ENCODE measurements at regions not wholly inside any gene's neighbourhood (a gene's known extent, or its start where the extent isn't known, plus 50 kb on each side); places are given as distances from the start of the nearest gene placed in this dataset.
"Not testable (repeated sequence)": the region's sequence is repeated elsewhere in the genome, so short reads cannot be mapped to it uniquely, and the experiment has no call there.

DNA sequence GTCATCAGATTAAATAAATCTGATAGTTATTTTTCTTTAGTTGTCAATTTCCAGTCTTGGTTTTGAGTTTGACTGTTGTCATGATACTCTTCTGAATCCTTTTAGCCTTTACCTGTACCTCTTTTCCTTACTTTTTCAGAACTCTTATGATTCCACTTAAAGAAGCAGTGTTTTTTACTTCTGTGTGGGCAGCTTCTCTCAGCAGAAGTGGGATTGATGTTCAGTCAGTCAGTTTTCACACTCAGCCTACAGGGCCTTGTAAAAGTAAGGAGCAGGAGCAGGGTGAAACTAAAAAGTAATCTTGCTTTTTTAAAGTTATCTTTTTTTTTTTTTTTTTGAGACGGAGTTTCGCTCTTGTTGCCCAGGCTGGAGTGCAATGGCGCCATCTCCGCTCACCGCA, 75.1 kb downstream of the HAUS1 start:
- no peak for DNase-seq (ENCODE audit: low read depth, low spot score)

DNA sequence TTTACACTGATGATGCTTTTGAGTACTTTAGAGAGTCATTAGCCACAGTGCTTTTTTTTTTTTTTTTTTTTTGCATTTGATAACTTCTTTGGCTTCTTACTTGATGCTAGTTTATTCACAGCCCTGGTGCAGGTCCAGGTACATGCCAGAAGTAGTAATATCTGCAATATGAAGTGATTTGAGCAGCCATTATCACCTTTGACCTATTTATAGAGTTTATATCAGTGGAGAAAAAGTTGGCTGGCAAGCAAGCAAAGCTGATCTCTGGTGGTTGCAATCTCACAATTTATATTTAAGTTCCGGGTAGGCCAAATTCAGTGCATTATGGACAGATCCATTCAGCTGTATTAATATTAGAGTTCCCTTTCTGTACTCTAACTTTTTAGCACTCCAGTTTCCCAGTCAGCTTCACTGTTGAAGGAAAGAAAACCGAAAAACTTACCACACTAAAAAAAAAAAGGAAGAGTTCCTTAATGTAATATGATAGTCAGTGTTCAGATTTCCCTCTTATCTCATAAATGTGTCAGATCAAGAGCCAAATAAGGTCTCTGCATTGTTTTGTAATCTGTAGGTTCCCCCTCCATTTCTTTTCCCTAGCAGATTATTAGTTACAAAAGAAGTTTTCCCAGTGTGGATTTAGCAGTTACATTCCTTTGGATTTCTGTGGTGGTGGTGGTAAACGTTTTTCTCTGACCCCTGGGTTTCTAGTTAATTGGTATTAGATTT, 78.6 kb downstream of the HAUS1 start:
- DNase-seq (ENCODE audit: low read depth, low spot score) = peak; percentile 40

DNA sequence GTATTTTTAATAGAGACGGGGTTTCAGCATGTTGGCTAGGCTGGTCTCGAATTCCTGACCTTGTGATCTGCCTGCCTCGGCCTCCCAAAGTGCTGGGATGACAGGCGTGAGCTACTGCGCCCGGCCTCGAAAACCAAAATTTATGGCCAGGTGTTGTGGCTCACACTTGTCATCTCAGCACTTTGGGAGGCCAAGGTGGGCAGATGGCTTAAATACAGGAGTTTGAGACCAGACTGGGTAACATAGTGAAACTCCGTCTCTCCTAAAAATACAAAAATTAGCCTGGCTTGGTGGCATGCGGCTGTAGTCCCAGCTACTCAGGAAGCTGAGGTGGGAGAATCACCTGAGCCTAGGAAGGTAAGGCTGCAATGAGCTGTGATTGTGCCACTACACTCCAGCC, 80.1 kb downstream of the HAUS1 start:
- DNase-seq (ENCODE audit: low read depth, low spot score) = not testable (repeated sequence)

DNA sequence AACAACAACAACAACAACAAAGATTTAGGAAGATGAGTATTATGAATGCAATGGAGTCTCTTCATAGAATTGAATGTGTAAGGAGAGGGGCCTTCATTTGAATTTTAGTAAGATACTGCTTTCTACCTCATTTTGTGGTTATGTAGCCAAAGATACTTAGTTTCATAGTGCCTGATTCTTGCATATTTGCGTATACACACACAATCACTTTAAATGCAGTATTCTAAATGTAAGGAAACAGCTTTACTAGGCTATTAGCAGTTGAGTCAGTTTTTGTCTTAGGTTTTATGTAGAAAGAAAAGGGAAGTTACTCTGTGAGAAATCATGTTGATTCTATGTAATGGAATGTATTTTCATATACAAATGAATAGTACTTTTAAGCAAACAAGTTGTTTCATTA, 80.5 kb downstream of the HAUS1 start:
- DNase-seq (ENCODE audit: low read depth, low spot score) = no peak

- no peak for DNase-seq (ENCODE audit: low read depth, low spot score)
Measured at GRCh38 chr18:46190667-46191066, 86.5 kb downstream of the HAUS1 start.

DNA sequence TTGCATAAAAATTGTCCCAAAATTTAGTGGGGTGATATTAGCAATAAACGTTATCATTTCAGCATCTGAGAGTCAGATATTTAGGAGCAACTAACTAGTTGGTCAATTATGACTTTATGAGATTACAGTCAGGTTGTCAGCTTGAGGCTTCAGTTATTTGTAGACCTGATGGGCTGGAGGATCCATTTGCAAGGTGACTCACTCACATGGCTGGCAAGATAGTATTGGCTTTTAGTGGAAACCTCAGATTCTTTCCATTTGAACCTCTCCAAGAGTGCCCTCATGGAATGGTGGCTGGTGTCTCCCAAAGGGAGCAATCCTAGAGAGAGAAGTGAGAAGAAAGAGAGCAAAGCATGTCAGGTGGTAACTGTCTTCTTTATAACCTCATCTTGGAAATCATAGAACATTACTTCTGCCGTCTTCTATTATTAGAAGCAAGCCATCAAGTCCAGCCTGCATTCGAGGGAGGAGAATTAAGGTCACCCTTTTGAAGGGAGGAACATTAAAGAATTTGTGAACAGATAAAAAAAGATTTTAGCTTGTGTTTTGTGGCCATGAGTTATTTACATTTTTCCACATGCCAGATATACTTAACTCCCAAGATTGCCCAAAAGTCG, 92.5 kb downstream of the HAUS1 start:
- no peak for DNase-seq (ENCODE audit: low read depth, low spot score)

GRCh38 chr18:46199515-46200147, 95.4 kb downstream of the HAUS1 start:
- DNase-seq (ENCODE audit: low read depth, low spot score) = peak; percentile 45

DNA sequence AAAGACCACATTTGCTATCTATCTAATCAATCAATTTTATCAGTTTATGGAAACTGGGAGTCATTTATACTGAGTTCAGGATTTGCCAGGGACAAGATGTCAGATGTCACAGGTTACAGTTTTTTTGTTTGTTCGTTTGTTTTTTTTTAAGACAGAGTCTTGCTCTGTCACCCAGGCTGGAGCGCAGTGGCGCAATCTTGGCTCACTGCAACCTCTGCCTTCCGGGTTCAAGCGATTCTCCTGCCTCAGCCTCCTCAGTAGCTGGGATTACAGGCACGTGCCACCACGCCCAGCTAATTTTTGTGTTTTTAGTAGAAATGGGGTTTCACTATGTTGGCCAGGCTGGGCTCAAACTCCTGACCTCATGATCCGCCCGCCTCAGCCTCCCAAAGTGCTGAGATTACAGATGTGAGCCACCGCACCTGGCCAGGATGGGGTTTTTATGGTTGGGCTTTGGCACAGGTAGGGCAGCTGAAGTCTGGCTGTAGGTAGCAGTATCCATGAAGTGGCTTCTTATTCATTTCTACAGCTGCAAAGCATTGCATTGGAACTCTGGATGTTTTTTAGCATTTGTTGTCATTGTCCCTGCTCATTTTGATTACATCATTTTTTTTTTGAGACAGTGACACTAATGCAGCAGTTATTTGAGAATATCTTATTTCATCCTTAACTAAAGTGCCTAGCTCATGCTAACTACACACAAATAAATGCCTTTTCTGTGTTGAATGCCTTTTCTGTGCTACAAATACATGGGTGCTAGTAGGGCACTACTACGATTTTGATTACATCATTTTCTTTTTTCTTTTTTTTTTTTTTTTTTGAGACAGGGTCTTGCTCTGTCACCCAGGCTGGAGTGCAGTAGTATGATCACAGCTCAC, 96.2 kb downstream of the HAUS1 start:
- DNase-seq (ENCODE audit: low read depth, low spot score) = not testable (repeated sequence)

- no peak for DNase-seq (ENCODE audit: low read depth, low spot score)
Measured at GRCh38 chr18:46204143-46204542, 100.0 kb downstream of the HAUS1 start.

GRCh38 chr18:46207985-46208384, 103.8 kb downstream of the HAUS1 start:
- no peak for DNase-seq (ENCODE audit: low read depth, low spot score)

DNA sequence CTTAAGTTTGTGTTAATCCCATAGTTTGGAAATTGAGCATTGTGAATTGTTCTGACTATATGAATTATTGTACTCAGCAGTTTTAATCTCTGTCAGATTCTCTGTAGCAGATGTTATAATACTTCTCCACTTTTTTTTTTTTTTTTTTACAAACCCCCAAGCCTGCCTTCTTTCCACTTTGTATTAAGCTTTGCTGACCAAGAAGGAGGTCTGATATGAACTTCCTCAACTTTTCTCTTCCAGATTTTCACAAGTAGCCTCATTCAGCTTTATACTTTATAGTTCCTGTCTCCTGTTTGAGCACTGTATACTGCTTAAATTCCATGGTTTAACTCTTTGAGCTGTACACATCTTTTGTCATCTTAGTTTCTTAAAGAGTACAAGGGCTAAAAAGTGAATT, 105.0 kb downstream of the HAUS1 start:
- no peak for DNase-seq (ENCODE audit: low read depth, low spot score)

- DNase-seq (ENCODE audit: low read depth, low spot score) = peak; percentile 23
Measured at GRCh38 chr18:46211816-46212215, 107.6 kb downstream of the HAUS1 start.

DNA sequence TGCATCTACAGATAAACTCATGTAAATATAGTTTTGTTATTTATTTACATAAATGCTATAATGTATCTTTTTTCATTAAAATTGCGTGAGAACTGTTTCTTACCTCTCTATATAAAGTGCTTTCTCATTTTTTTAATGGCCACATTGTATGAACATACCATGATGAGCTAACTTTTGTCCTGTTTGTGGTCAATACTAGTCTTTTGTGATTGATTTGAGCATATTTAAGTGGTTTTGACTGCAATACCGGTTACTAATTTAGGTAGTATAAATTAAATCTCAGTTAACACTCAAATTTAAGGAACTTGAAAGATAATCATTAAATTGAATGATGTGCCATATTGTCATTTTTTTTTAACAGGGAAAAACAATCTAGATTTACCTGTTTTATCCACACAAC, 108.2 kb downstream of the HAUS1 start:
- DNase-seq (ENCODE audit: low read depth, low spot score) = no peak

- no peak for DNase-seq (ENCODE audit: low read depth, low spot score)
Measured at GRCh38 chr18:46213295-46213694, 109.1 kb downstream of the HAUS1 start.

DNA sequence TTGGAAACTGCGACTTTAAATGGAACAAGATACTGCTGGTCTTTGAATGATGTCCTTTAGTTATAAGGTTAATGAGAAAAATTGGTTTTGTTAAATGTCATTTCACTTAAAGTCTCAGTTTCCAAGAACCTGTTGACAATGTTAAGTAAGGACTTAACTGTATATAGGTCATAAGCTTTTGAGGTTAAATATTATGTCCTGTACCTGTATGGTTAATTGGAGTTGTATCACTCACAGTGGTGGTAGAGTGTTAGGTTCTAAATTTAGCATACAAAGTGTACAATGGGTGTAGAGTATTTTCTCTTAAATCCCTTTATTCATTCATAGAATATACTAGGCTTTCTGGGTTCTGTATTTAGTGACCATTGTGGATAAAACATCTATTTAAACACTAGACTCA, 110.2 kb downstream of the HAUS1 start:
- no peak for DNase-seq (ENCODE audit: low read depth, low spot score)

GRCh38 chr18:46215902-46216723, 111.9 kb downstream of the HAUS1 start:
- DNase-seq (ENCODE audit: low read depth, low spot score) = no peak

- peak; percentile 43 for DNase-seq (ENCODE audit: low read depth, low spot score)
Measured at GRCh38 chr18:46220116-46220515, 115.9 kb downstream of the HAUS1 start.

- DNase-seq (ENCODE audit: low read depth, low spot score) = no peak
Measured at GRCh38 chr18:46222093-46222492, 117.9 kb downstream of the HAUS1 start.

GRCh38 chr18:46222710-46223360, 118.7 kb downstream of the HAUS1 start:
- DNase-seq (ENCODE audit: low read depth, low spot score) = no peak

DNA sequence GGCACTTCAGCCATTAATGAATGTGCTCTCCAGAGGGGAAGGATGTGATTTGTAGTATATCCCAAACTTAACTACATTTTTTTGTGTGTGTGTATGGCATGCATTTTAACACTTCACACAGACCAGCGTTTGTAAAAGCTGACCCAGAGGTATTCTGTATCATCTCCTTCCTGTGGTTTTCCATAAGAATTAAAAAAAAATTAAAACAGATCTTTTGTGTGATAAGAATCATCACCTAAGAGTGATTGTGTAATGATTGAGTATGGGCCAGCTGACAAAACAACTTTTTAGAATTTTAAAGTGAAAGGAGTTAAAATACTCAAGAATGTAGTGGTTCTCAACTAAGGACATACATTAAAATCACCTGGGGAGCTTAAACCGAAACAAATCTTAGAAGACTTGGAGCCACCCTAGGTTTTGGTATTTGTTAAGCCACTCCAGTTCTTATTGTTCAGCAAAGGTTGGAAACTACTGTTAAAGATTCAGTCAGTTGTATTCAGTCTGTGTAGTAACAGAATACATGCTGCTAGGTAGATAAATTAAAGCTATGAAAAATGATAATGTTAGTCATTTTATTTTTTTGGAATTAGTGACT, 120.1 kb downstream of the HAUS1 start:
- no peak for DNase-seq (ENCODE audit: low read depth, low spot score)
